ENCODE measurements at regions not wholly inside any gene's neighbourhood (a gene's known extent, or its start where the extent isn't known, plus 50 kb on each side); places are given as distances from the start of the nearest gene placed in this dataset.

DNA sequence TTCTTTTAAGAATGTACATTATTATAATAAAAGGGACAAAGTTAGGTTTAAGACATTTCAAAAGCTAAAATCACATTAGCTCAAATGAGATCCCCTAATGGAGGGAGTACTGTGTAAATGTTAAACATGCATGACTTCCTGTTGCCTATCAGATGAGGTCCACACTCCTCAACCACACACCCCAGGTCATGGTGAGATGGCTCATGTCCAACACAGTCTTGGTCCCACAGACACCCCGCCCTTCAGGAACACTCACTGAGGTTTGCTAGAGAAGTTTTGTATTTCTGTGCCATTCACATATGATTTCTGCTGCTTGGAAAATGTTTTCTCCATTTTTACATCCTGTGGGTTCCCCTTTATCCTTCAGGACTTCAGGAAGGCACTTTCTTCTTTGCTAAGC, 491.0 kb downstream of the SOX11 start:
- TF ChIP-seq, protein P1, sequence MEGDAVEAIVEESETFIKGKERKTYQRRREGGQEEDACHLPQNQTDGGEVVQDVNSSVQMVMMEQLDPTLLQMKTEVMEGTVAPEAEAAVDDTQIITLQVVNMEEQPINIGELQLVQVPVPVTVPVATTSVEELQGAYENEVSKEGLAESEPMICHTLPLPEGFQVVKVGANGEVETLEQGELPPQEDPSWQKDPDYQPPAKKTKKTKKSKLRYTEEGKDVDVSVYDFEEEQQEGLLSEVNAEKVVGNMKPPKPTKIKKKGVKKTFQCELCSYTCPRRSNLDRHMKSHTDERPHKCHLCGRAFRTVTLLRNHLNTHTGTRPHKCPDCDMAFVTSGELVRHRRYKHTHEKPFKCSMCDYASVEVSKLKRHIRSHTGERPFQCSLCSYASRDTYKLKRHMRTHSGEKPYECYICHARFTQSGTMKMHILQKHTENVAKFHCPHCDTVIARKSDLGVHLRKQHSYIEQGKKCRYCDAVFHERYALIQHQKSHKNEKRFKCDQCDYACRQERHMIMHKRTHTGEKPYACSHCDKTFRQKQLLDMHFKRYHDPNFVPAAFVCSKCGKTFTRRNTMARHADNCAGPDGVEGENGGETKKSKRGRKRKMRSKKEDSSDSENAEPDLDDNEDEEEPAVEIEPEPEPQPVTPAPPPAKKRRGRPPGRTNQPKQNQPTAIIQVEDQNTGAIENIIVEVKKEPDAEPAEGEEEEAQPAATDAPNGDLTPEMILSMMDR (IDR thresholded peaks at IDR 0.05 in 2 of 3, conservative IDR thresholded peaks at IDR 0.05 in 1 of 3; ENCODE audit: borderline replicate concordance in 1 of 3, insufficient read depth in 1 of 3, low read depth in 2 of 3, low read length in 2 of 3) = no peak
- TF ChIP-seq RAD21 (IDR thresholded peaks at IDR 0.05; ENCODE audit: low read depth) = no peak
- TF ChIP-seq, protein P2, sequence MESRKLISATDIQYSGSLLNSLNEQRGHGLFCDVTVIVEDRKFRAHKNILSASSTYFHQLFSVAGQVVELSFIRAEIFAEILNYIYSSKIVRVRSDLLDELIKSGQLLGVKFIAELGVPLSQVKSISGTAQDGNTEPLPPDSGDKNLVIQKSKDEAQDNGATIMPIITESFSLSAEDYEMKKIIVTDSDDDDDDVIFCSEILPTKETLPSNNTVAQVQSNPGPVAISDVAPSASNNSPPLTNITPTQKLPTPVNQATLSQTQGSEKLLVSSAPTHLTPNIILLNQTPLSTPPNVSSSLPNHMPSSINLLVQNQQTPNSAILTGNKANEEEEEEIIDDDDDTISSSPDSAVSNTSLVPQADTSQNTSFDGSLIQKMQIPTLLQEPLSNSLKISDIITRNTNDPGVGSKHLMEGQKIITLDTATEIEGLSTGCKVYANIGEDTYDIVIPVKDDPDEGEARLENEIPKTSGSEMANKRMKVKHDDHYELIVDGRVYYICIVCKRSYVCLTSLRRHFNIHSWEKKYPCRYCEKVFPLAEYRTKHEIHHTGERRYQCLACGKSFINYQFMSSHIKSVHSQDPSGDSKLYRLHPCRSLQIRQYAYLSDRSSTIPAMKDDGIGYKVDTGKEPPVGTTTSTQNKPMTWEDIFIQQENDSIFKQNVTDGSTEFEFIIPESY (IDR thresholded peaks at IDR 0.05; ENCODE audit: extremely low read depth, insufficient replicate concordance, low read length) = no peak
- no peak for TF ChIP-seq ZNF274 (IDR thresholded peaks at IDR 0.05; ENCODE audit: low read depth, low read length)
- TF ChIP-seq FOSL1 (IDR thresholded peaks at IDR 0.05; ENCODE audit: low read depth) = no peak
- TF ChIP-seq POLR2A (IDR thresholded peaks at IDR 0.05; ENCODE audit: borderline replicate concordance, extremely low read depth, insufficient read depth, insufficient read length) = no peak
- no peak for TF ChIP-seq EZH2 (IDR thresholded peaks at IDR 0.05)
- TF ChIP-seq POLR2AphosphoS5 (IDR thresholded peaks at IDR 0.05; ENCODE audit: low read depth, low read length) = no peak
- TF ChIP-seq CEBPB (IDR thresholded peaks at IDR 0.05; ENCODE audit: low read depth) = no peak
- no peak for TF ChIP-seq SP1 (IDR thresholded peaks at IDR 0.05; ENCODE audit: low read depth)

Measured in HCT116 (cell line).